ENCODE measurements at regions not wholly inside any gene's neighbourhood (a gene's known extent, or its start where the extent isn't known, plus 50 kb on each side); places are given as distances from the start of the nearest gene placed in this dataset.

GRCh38 chr15:93219859-93220420 lies 130.9 kb upstream of the RGMA start (continued):
- TF ChIP-seq HBP1 (CRISPR knock-in tag; IDR thresholded peaks at IDR 0.05): no peak

- ATAC-seq: no peak
- WGBS (ENCODE audit: insufficient coverage, low coverage, missing lambda C conversion rate): 0% methylated on average over 1 of the region's 1 CpG
- no peak overlapping the region for H3K27ac ChIP-seq (ENCODE audit: extremely low read depth, low read depth, low read length)
Measured at GRCh38 chr15:93217343-93217742, 128.3 kb upstream of the RGMA start.

More at GRCh38 chr15:93217343-93217742, 128.3 kb upstream of the RGMA start:
- intact Hi-C loops (cut with micrococcal nuclease): no loop called here
- Histone ChIP-seq H3K4me1 (replicated peaks in 1 of 2; ENCODE audit: control insufficient read depth in 2 of 2, insufficient read depth in 2 of 2, low read length in 2 of 2) (no peaks in the 10 kb centered on the region), H3K9ac (ENCODE audit: insufficient read depth in 1 of 2, low read depth in 2 of 2, low read length in 2 of 2) (no peak overlapping the region), H3K36me3 (ENCODE audit: control insufficient read depth, insufficient read depth, low read length) (no peaks in the 10 kb centered on the region), H2AFZ (ENCODE audit: low read depth, low read length) (no peak overlapping the region), H3K79me2 (ENCODE audit: control insufficient read depth, insufficient read depth, low read length) (no peaks in the 10 kb centered on the region), H3K4me3 (no peak overlapping the region), H3K9me3 (replicated peaks; ENCODE audit: control insufficient read depth, insufficient read depth, low read depth, low read length) (no peaks in the 10 kb centered on the region), H3K4me2 (ENCODE audit: insufficient read depth, low read length) (no peak overlapping the region), H3K27me3 (ENCODE audit: control insufficient read depth in 2 of 2, insufficient read depth in 2 of 2, low read length in 2 of 2) (no peaks in the 10 kb centered on the region), H3K9me1 (ENCODE audit: control insufficient read depth, insufficient read depth, low read length) (no peaks in the 10 kb centered on the region), H4K20me1 (replicated peaks; ENCODE audit: control insufficient read depth, insufficient read depth, low read length) (no peaks in the 10 kb centered on the region; the same call in 1 of the 2 replicates)
- CTCF ChIA-PET (ENCODE audit: low intra/inter-chr PET ratio): no interaction called here
- DNase-seq (ENCODE audit: extremely low read depth in 1 of 4, low spot score in 3 of 4): no peak
- in situ Hi-C loops (cut with MboI): no loop called here
- no peak for FAIRE-seq
- no peak for TF ChIP-seq NFE2L1 (tag; IDR thresholded peaks at IDR 0.05; ENCODE audit: borderline replicate concordance, low read depth)
- TF ChIP-seq TBL1XR1 (IDR thresholded peaks at IDR 0.05; ENCODE audit: low read length in 2 of 2): no peak
- no peak for TF ChIP-seq CTCFL (IDR thresholded peaks at IDR 0.05; ENCODE audit: borderline replicate concordance, insufficient read depth, low read depth, low read length, poor library complexity, severe bottlenecking)
- TF ChIP-seq ZNF140 (CRISPR knock-in tag; IDR thresholded peaks at IDR 0.05): no peak
- no peak for TF ChIP-seq ZNF507 (tag; conservative IDR thresholded peaks at IDR 0.05)
- no peak for TF ChIP-seq ZNF133 (CRISPR knock-in tag; IDR thresholded peaks at IDR 0.05)
- no peak for TF ChIP-seq ZNF124 (CRISPR knock-in tag; IDR thresholded peaks at IDR 0.05)
- TF ChIP-seq MECOM (CRISPR knock-in tag; IDR thresholded peaks at IDR 0.05): no peak
- no peak for TF ChIP-seq ZNF311 (CRISPR knock-in tag; IDR thresholded peaks at IDR 0.05)
- no peak for TF ChIP-seq SMAD4 (CRISPR knock-in tag; conservative IDR thresholded peaks at IDR 0.05)
- no peak for TF ChIP-seq DDX20 (tag; IDR thresholded peaks at IDR 0.05; ENCODE audit: low read depth)
- TF ChIP-seq ZFP1 (CRISPR knock-in tag; IDR thresholded peaks at IDR 0.05): no peak
- no peak for TF ChIP-seq ZBTB33 (CRISPR knock-in tag; IDR thresholded peaks at IDR 0.05)
- BruUV-seq (replicated peaks): no TSS peak
- POLR2A ChIA-PET: interaction anchor here (0.6 kb wide), 1 partner anchor 13 kb away, joined by 3 read pairs; no protein-coding TSS in a partner anchor

All from K562 (cell line).